ENCODE measurements at regions not wholly inside any gene's neighbourhood (a gene's known extent, or its start where the extent isn't known, plus 50 kb on each side); places are given as distances from the start of the nearest gene placed in this dataset.

DNA sequence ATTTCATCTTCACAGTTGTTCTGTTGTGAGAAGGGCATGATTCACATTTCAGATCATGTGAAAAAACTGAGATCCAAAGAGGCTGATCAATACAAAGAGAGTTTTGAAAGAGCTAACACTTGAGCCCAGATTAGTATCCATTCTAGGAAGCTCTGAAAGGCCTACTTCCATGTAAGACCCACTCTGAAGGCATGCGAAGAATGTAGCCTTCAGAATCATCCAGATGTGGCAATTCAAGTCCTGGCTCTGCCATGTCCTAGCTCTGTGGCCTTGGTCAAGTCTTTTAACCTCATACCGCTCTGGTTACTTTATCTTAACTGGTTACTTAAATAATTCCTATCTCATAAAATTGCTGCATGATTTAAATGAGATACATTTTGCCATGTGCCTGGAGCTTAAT is 111.1 kb downstream of the FZD1 start:
- no peak overlapping the region for H3K27ac ChIP-seq (replicated peaks)
- no peak for TF ChIP-seq CTCF (IDR thresholded peaks at IDR 0.05; ENCODE audit: borderline replicate concordance)
- no peaks in the 10 kb centered on the region for H3K9me3 ChIP-seq (replicated peaks)
- no peak overlapping the region for H3K4me3 ChIP-seq
- no peaks in the 10 kb centered on the region for H3K36me3 ChIP-seq
- H3K27me3 ChIP-seq (ENCODE audit: low read depth): no peaks in the 10 kb centered on the region
- intact Hi-C loops (cut with micrococcal nuclease): no loop called here
- no peak for DNase-seq
- H3K4me1 ChIP-seq: no peaks in the 10 kb centered on the region

DNA sequence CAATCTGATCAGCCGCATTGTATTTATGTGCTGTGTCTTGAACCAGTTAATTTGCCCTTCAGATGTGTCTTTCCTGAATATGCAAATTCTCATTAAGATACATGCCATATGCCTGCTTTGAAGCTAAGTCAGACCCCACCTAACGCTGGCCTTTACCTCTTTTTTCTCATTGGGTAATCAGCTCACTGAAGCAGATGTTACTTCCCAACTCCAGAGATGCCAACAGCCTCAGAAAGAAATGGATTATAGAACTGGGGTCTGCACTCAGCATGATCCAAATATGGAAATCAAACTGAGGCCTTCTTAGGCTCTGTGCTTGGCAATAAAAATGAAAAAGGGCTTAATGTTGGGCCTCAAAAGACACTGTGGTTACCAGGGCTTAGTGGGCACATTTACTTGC is 113.9 kb downstream of the FZD1 start:
- Histone ChIP-seq H3K4me1 (no peaks in the 10 kb centered on the region), H3K27me3 (ENCODE audit: low read depth) (no peaks in the 10 kb centered on the region), H3K4me3 (no peak overlapping the region), H3K36me3 (no peaks in the 10 kb centered on the region), H3K27ac (replicated peaks) (no peak overlapping the region), H3K9me3 (replicated peaks) (no peaks in the 10 kb centered on the region)
- no peak for DNase-seq
- intact Hi-C loops (cut with micrococcal nuclease): no loop called here
- no peak for TF ChIP-seq CTCF (IDR thresholded peaks at IDR 0.05; ENCODE audit: borderline replicate concordance)

- H3K27me3 ChIP-seq (ENCODE audit: low read depth): no peaks in the 10 kb centered on the region
- no peak overlapping the region for H3K27ac ChIP-seq (replicated peaks)
- TF ChIP-seq CTCF (IDR thresholded peaks at IDR 0.05; ENCODE audit: borderline replicate concordance): no peak
- intact Hi-C loops (cut with micrococcal nuclease): no loop called here
- H3K36me3 ChIP-seq: no peaks in the 10 kb centered on the region
- H3K9me3 ChIP-seq (replicated peaks): no peaks in the 10 kb centered on the region
- no peak for DNase-seq
- H3K4me1 ChIP-seq: no peaks in the 10 kb centered on the region
- H3K4me3 ChIP-seq: no peak overlapping the region
Observed at GRCh38 chr7:91379236-91379635, 115.0 kb downstream of the FZD1 start.

GRCh38 chr7:91379991-91380390 is 115.8 kb downstream of the FZD1 start:
- H3K36me3 ChIP-seq: no peaks in the 10 kb centered on the region
- no peaks in the 10 kb centered on the region for H3K27me3 ChIP-seq (ENCODE audit: low read depth)
- DNase-seq: no peak
- H3K4me1 ChIP-seq: no peaks in the 10 kb centered on the region
- no peak overlapping the region for H3K27ac ChIP-seq (replicated peaks)
- intact Hi-C loops (cut with micrococcal nuclease): no loop called here
- H3K9me3 ChIP-seq (replicated peaks): no peaks in the 10 kb centered on the region
- no peak overlapping the region for H3K4me3 ChIP-seq
- no peak for TF ChIP-seq CTCF (IDR thresholded peaks at IDR 0.05; ENCODE audit: borderline replicate concordance)

GRCh38 chr7:91383053-91383904 is 119.0 kb downstream of the FZD1 start:
- DNase-seq: no peak
- no peaks in the 10 kb centered on the region for H3K27me3 ChIP-seq (ENCODE audit: low read depth)
- H3K9me3 ChIP-seq (replicated peaks): no peaks in the 10 kb centered on the region
- no peaks in the 10 kb centered on the region for H3K36me3 ChIP-seq
- no peaks in the 10 kb centered on the region for H3K4me1 ChIP-seq
- H3K4me3 ChIP-seq: no peak overlapping the region
- intact Hi-C loops (cut with micrococcal nuclease): no loop called here
- no peak for TF ChIP-seq CTCF (IDR thresholded peaks at IDR 0.05; ENCODE audit: borderline replicate concordance)
- no peak overlapping the region for H3K27ac ChIP-seq (replicated peaks)
